SK-N-SH (cell line): ENCODE measurements at regions not wholly inside any gene's neighbourhood (a gene's known extent, or its start where the extent isn't known, plus 50 kb on each side); places are given as distances from the start of the nearest gene placed in this dataset.

Experiments
- CTCF ChIA-PET: fragments of 300-600, 350-600 bp; formaldehyde crosslinking; extraction: SDS; loops from one replicate; lab custom pipeline; 2021; lab: Yijun Ruan, JAX
- POLR2A ChIA-PET: fragments of 350-600 bp; sonication (Branson Sonifier 250); formaldehyde crosslinking; extraction: SDS; loops from one replicate; lab custom pipeline; 2020; ENCODE audit warnings: antibody characterized with exemption, inconsistent platforms; lab: Yijun Ruan, JAX
- DNase-seq: peaks from one replicate; pipeline ENCODE4 v3.0.0; 2012
- H2AFZ ChIP-seq: fragments of 200-600 bp; sonication (generic); 2 replicates; pipeline ENCODE4 v1.8.1; 2016; ENCODE audit warnings: antibody characterized with exemption, mild to moderate bottlenecking, low read depth
- H3F3A ChIP-seq: fragments of 200-600 bp; sonication (generic); replicated peaks from 2 replicates; pipeline ENCODE3; 2016; ENCODE audit warnings: antibody characterized with exemption, mild to moderate bottlenecking; ENCODE audit not compliant: insufficient read depth
- H3K27ac ChIP-seq, 2 experiments: fragments of 200-500 bp in 1 of 2; fragments of 200-600 bp in 1 of 2; sonication (Bioruptor generic) in 1 of 2; sonication (generic), shearing (Covaris generic) in 1 of 2; 2 replicates each; pipeline versions ENCODE4 v1.5.1 to v1.6.1; 2014 to 2016; ENCODE audit warnings: low read depth in 2 of 2, inconsistent platforms in 1 of 2, low read length in 1 of 2, mild to moderate bottlenecking in 1 of 2, mixed read lengths in 1 of 2
- H3K27me3 ChIP-seq: fragments of 200-600 bp; sonication (generic), shearing (Covaris generic); 2 replicates; pipeline ENCODE4 v1.6.1; 2016; ENCODE audit warnings: mixed run types; ENCODE audit not compliant: insufficient read depth
- H3K36me3 ChIP-seq, 2 experiments: fragments of 200-500 bp in 1 of 2; fragments of 200-600 bp in 1 of 2; sonication (Bioruptor generic) in 1 of 2; sonication (generic) in 1 of 2; replicated peaks in 1 of 2; 2 replicates each; pipeline versions ENCODE3 to v1.5.1; 2014 to 2016; ENCODE audit warnings: low read length in 1 of 2, mild to moderate bottlenecking in 1 of 2; ENCODE audit not compliant: insufficient read depth in 2 of 2, control insufficient read depth in 1 of 2
- H3K4me1 ChIP-seq, 2 experiments: fragments of 200-500 bp in 1 of 2; fragments of 200-600 bp in 1 of 2; sonication (Bioruptor generic) in 1 of 2; sonication (generic), shearing (Covaris generic) in 1 of 2; 2 replicates each; pipeline versions ENCODE4 v1.5.1 to v1.6.1; 2014 to 2016; ENCODE audit warnings: low read depth in 1 of 2, low read length in 1 of 2, mixed run types in 1 of 2; ENCODE audit not compliant: insufficient read depth in 2 of 2, control insufficient read depth in 1 of 2
- H3K4me2 ChIP-seq: fragments of 200-600 bp; sonication (generic), shearing (Covaris generic); 2 replicates; pipeline ENCODE4 v1.6.1; 2017; ENCODE audit warnings: mixed run types
- H3K4me3 ChIP-seq, 2 experiments: fragments of 200-500 bp in 1 of 2; fragments of 200-600 bp in 1 of 2; sonication (Bioruptor generic) in 1 of 2; sonication (generic), shearing (Covaris generic) in 1 of 2; 2 replicates each; pipeline versions ENCODE4 v1.5.1 to v1.8.1; 2014 to 2016; ENCODE audit warnings: low read depth in 2 of 2, inconsistent platforms in 1 of 2, low read length in 1 of 2, mild to moderate bottlenecking in 1 of 2, mixed read lengths in 1 of 2, moderate library complexity in 1 of 2
- H3K79me2 ChIP-seq: fragments of 200-600 bp; sonication (generic); 2 replicates; pipeline ENCODE4 v1.8.1; 2017; ENCODE audit warnings: mild to moderate bottlenecking; ENCODE audit not compliant: insufficient read depth
- H3K9ac ChIP-seq: fragments of 200-600 bp; sonication (generic); 2 replicates; pipeline ENCODE4 v1.6.1; 2017; ENCODE audit warnings: mixed run types
- H3K9me2 ChIP-seq: fragments of 200-600 bp; sonication (generic); 2 replicates; pipeline ENCODE4 v1.6.1; 2017; ENCODE audit warnings: mixed run types
- H3K9me3 ChIP-seq: fragments of 200-600 bp; sonication (generic); 2 replicates; pipeline ENCODE4 v1.6.1; 2017; ENCODE audit warnings: mixed run types, mild to moderate bottlenecking, moderate library complexity
- H4K20me1 ChIP-seq: fragments of 200-600 bp; sonication (generic); 2 replicates; pipeline ENCODE4 v1.6.1; 2017; ENCODE audit warnings: mild to moderate bottlenecking, mixed run types; ENCODE audit not compliant: insufficient read depth
- CHD2 ChIP-seq: fragments of 150-350 bp; IDR thresholded peaks from 2 replicates; pipeline ENCODE4 v1.6.1; 2018; ENCODE audit warnings: low read length; ENCODE audit not compliant: partially characterized antibody
- EZH2phosphoT487 ChIP-seq: fragments of 200-600 bp; sonication (generic); IDR thresholded peaks from 2 replicates; pipeline ENCODE4 v1.6.1; 2017; ENCODE audit warnings: low read depth, mixed run types, mild to moderate bottlenecking, antibody characterized with exemption, moderate library complexity, borderline replicate concordance
- FOXJ3 ChIP-seq: sonication (generic); formaldehyde crosslinking; IDR thresholded peaks from 2 replicates; pipeline ENCODE4 v1.5.1; 2020; ENCODE audit warnings: mild to moderate bottlenecking, missing genetic modification reagents
- FOXM1 ChIP-seq: IDR thresholded peaks from 2 replicates; pipeline ENCODE4 v1.4.0; 2012; ENCODE audit warnings: low read depth, mild to moderate bottlenecking
- GABPA ChIP-seq: IDR thresholded peaks from 2 replicates; pipeline ENCODE4 v1.4.0; 2012; ENCODE audit warnings: low read depth, mild to moderate bottlenecking
- GATA2 ChIP-seq: sonication (generic); formaldehyde crosslinking; IDR thresholded peaks from 2 replicates; pipeline ENCODE4 v1.5.0; 2020; ENCODE audit warnings: mild to moderate bottlenecking, missing genetic modification reagents
- JUND ChIP-seq: IDR thresholded peaks from 2 replicates; pipeline ENCODE4 v1.4.0; 2012
- MEF2A ChIP-seq: IDR thresholded peaks from 2 replicates; pipeline ENCODE4 v1.4.0; 2012; ENCODE audit warnings: low read depth, borderline replicate concordance
- NFIC ChIP-seq: IDR thresholded peaks from 2 replicates; pipeline ENCODE4 v1.4.0; 2012; ENCODE audit warnings: borderline replicate concordance
- RAD21 ChIP-seq: IDR thresholded peaks from 2 replicates; pipeline ENCODE4 v1.6.1; 2012; ENCODE audit warnings: mild to moderate bottlenecking, low read length
- RFX5 ChIP-seq: IDR thresholded peaks from 2 replicates; pipeline ENCODE4 v1.6.1; 2012; ENCODE audit warnings: mild to moderate bottlenecking, improper control_type of control experiment, low read length
- SIN3A ChIP-seq: IDR thresholded peaks from 2 replicates; pipeline ENCODE4 v1.6.1; 2012; ENCODE audit warnings: low read depth, mild to moderate bottlenecking, low read length, moderate library complexity, borderline replicate concordance
- SMC3 ChIP-seq: IDR thresholded peaks from 2 replicates; pipeline ENCODE4 v1.6.1; 2012; ENCODE audit warnings: low read depth, low read length, improper control_type of control experiment
- TAF1 ChIP-seq: IDR thresholded peaks from 2 replicates; pipeline ENCODE4 v1.6.1; 2012; ENCODE audit warnings: low read depth, mild to moderate bottlenecking, low read length, moderate library complexity, borderline replicate concordance
- TCF12 ChIP-seq: IDR thresholded peaks from 2 replicates; pipeline ENCODE4 v1.4.0; 2012
- YY1 ChIP-seq: IDR thresholded peaks from 2 replicates; pipeline ENCODE4 v1.4.0; 2012; ENCODE audit warnings: low read depth, mild to moderate bottlenecking
- WGBS: methylation state at CpG from one replicate; pipeline ENCODE4 v1.1.6; 2017; ENCODE audit warnings: low lambda C conversion rate; 5-methylcytosine and 5-hydroxymethylcytosine counted together
- TF ChIP-seq, protein P1 (sequence below): IDR thresholded peaks from 2 replicates; pipeline ENCODE4 v1.4.0; 2012; ENCODE audit warnings: low read depth
- TF ChIP-seq, protein P2 (sequence below): fragments of 150-350 bp; IDR thresholded peaks from 2 replicates; pipeline ENCODE4 v1.6.1; 2016; ENCODE audit warnings: mild to moderate bottlenecking, low read depth, low read length
- TF ChIP-seq, protein P3 (sequence below): fragments of 150-350 bp; IDR thresholded peaks from 2 replicates; pipeline ENCODE4 v1.6.1; 2017; ENCODE audit warnings: antibody characterized with exemption, low read length, low read depth, borderline replicate concordance
- TF ChIP-seq, protein P4 (sequence below): IDR thresholded peaks from 2 replicates; pipeline ENCODE4 v1.4.0; 2012; ENCODE audit warnings: low read depth, borderline replicate concordance

DNA sequence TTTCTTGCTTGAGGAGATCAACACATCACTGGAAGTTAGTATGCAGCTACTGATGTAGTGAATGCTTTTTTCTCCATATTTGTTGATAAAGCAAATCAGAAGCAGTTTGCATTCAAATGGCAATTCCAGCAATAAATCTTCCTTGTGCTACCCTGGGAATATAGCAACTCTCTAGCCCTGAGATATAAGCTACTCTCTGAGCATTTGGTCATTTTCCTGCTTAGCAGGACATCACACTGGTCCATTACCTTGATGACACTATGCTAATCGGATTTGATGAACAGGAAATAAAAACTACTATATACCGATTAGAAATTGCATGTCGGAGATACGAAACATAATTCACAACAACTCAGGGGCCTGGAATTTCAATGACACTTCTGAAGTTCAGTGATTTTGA, 152.7 kb downstream of the CBLN2 start:
- Histone ChIP-seq H3K9me2 (no peaks in the 10 kb centered on the region), H3K27me3 (no peaks in the 10 kb centered on the region), H3K9ac (no peak overlapping the region), H3K27ac (no peak overlapping the region), H3K4me3 (no peak overlapping the region), H2AFZ (no peak overlapping the region), H3K36me3 (no peaks in the 10 kb centered on the region), H3F3A (no peaks in the 10 kb centered on the region), H3K4me2 (no peak overlapping the region), H3K4me1 (no peaks in the 10 kb centered on the region), H3K9me3 (no peaks in the 10 kb centered on the region), H3K79me2 (no peaks in the 10 kb centered on the region), H4K20me1 (no peaks in the 10 kb centered on the region)
- TF ChIP-seq SIN3A (no peak), TAF1 (no peak)
- TF ChIP-seq, protein P1, sequence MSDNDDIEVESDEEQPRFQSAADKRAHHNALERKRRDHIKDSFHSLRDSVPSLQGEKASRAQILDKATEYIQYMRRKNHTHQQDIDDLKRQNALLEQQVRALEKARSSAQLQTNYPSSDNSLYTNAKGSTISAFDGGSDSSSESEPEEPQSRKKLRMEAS: no peak
- TF ChIP-seq, protein P2, sequence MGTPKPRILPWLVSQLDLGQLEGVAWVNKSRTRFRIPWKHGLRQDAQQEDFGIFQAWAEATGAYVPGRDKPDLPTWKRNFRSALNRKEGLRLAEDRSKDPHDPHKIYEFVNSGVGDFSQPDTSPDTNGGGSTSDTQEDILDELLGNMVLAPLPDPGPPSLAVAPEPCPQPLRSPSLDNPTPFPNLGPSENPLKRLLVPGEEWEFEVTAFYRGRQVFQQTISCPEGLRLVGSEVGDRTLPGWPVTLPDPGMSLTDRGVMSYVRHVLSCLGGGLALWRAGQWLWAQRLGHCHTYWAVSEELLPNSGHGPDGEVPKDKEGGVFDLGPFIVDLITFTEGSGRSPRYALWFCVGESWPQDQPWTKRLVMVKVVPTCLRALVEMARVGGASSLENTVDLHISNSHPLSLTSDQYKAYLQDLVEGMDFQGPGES: no peak
- CTCF ChIA-PET: no interaction called here
- no peak for DNase-seq
- POLR2A ChIA-PET: no interaction called here
- WGBS: 55% methylated on average over 4 of the region's 4 CpGs

DNA sequence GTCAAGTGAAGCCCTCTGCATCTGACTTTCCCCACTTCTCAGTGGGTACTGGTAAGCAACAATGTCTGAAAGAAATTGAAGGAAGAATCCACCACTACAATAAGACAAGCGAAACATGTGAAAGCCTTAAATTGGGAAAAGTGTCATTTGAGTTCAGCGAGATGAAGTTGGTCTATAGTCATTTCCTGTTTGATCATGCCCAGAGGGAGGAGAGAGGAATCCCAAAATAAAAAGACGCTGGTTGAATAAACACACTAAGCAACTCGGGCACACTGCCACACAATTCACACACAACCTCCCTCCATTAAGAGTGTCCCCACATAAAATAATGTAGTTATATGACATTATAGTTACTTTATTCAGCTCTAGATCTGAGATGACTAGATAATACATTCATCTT, 166.1 kb downstream of the CBLN2 start:
- H3K4me2 ChIP-seq: no peak overlapping the region
- CTCF ChIA-PET: no interaction called here
- no peak overlapping the region for H3K4me3 ChIP-seq
- no peaks in the 10 kb centered on the region for H3K36me3 ChIP-seq
- no peaks in the 10 kb centered on the region for H3K79me2 ChIP-seq
- no peaks in the 10 kb centered on the region for H3F3A ChIP-seq
- H3K9ac ChIP-seq: no peak overlapping the region
- DNase-seq: no peak
- POLR2A ChIA-PET: no interaction called here
- no peaks in the 10 kb centered on the region for H3K27me3 ChIP-seq
- H3K4me1 ChIP-seq: no peaks in the 10 kb centered on the region
- no peaks in the 10 kb centered on the region for H3K9me3 ChIP-seq
- WGBS: 55% methylated on average over 4 of the region's 4 CpGs
- no peak for TF ChIP-seq RAD21
- TF ChIP-seq, protein P3, sequence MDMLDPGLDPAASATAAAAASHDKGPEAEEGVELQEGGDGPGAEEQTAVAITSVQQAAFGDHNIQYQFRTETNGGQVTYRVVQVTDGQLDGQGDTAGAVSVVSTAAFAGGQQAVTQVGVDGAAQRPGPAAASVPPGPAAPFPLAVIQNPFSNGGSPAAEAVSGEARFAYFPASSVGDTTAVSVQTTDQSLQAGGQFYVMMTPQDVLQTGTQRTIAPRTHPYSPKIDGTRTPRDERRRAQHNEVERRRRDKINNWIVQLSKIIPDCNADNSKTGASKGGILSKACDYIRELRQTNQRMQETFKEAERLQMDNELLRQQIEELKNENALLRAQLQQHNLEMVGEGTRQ: no peak
- no peak for TF ChIP-seq JUND
- no peak for TF ChIP-seq GABPA
- no peak for TF ChIP-seq CHD2
- no peak for TF ChIP-seq FOXJ3 (CRISPR knock-in tag)
- TF ChIP-seq SMC3: no peak
- no peaks in the 10 kb centered on the region for H3K9me2 ChIP-seq
- H3K27ac ChIP-seq: no peak overlapping the region
- H4K20me1 ChIP-seq: no peaks in the 10 kb centered on the region
- peak overlapping the region; percentile 17; the same call in 1 of the 2 replicates for H2AFZ ChIP-seq

DNA sequence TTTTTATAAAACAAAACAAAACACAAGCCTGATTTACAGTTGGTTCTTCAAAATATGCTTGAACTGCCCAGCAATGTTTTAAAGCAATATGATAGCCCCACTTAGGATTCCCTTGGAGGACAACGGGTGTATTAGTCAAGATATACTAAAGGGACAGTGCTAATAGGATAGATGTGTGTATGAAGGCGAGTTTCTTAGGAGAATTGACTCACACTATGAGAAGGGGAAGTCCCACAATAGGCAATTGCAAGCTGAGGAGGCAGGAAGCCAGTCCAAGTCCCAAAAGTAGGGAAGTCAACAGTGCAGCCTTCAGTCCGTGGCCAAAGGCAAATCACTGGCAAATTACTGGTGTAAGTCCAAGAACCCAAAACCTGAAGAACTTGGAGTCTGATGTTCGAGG, 167.9 kb downstream of the CBLN2 start:
- no peaks in the 10 kb centered on the region for H3K36me3 ChIP-seq
- POLR2A ChIA-PET: no interaction called here
- no peaks in the 10 kb centered on the region for H3K4me1 ChIP-seq
- CTCF ChIA-PET: no interaction called here
- H4K20me1 ChIP-seq: no peaks in the 10 kb centered on the region
- no peaks in the 10 kb centered on the region for H3K9me3 ChIP-seq
- no peak overlapping the region for H3K4me3 ChIP-seq
- no peak for DNase-seq
- H3K27me3 ChIP-seq: no peaks in the 10 kb centered on the region
- 27% methylated on average over 4 of the region's 4 CpGs for WGBS
- H3K4me2 ChIP-seq: no peak overlapping the region
- H2AFZ ChIP-seq: no peak overlapping the region
- H3K79me2 ChIP-seq: no peaks in the 10 kb centered on the region
- H3K9me2 ChIP-seq: no peaks in the 10 kb centered on the region
- H3K9ac ChIP-seq: no peak overlapping the region
- H3F3A ChIP-seq: no peaks in the 10 kb centered on the region
- H3K27ac ChIP-seq: no peak overlapping the region
- TF ChIP-seq, protein P4, sequence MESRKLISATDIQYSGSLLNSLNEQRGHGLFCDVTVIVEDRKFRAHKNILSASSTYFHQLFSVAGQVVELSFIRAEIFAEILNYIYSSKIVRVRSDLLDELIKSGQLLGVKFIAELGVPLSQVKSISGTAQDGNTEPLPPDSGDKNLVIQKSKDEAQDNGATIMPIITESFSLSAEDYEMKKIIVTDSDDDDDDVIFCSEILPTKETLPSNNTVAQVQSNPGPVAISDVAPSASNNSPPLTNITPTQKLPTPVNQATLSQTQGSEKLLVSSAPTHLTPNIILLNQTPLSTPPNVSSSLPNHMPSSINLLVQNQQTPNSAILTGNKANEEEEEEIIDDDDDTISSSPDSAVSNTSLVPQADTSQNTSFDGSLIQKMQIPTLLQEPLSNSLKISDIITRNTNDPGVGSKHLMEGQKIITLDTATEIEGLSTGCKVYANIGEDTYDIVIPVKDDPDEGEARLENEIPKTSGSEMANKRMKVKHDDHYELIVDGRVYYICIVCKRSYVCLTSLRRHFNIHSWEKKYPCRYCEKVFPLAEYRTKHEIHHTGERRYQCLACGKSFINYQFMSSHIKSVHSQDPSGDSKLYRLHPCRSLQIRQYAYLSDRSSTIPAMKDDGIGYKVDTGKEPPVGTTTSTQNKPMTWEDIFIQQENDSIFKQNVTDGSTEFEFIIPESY: no peak
- TF ChIP-seq GATA2 (CRISPR knock-in tag) (no peak), YY1 (no peak), SMC3 (no peak), MEF2A (no peak), TCF12 (no peak), EZH2phosphoT487 (no peak), NFIC (no peak), FOXM1 (no peak), RFX5 (no peak)
- TF ChIP-seq, protein P1: no peak
